Anterior cingulate cortex (tissue), 58 donors: ENCODE measurements at regions not wholly inside any gene's neighbourhood (a gene's known extent, or its start where the extent isn't known, plus 50 kb on each side); places are given as distances from the start of the nearest gene placed in this dataset.

Experiments
- DNase-seq, 58 donors: peaks; one replicate each; lab custom pipeline; 2025; lab: John Stamatoyannopoulos, UW

GRCh38 chr2:196248467-196249094 lies 77.2 kb upstream of the STK17B start:
- DNase-seq = no peak

GRCh38 chr2:196249171-196249570 lies 77.8 kb upstream of the STK17B start:
- DNase-seq = no peak

GRCh38 chr2:196249860-196250259 lies 78.5 kb upstream of the STK17B start:
- DNase-seq = peak in 1 of 58 donors; percentile 8

- no peak for DNase-seq
These were observed 79.8 kb upstream of the STK17B start for GRCh38 chr2:196251132-196251531.

- no peak for DNase-seq
These were observed 81.2 kb upstream of the STK17B start for GRCh38 chr2:196252408-196253115.

GRCh38 chr2:196253116-196253480 lies 81.7 kb upstream of the STK17B start:
- peak in 1 of 58 donors; percentile 5 for DNase-seq

GRCh38 chr2:196256585-196256984 lies 85.2 kb upstream of the STK17B start:
- no peak for DNase-seq

- no peak for DNase-seq
These were observed 85.7 kb upstream of the STK17B start for GRCh38 chr2:196257086-196257485.

GRCh38 chr2:196258407-196258806 lies 87.0 kb upstream of the STK17B start:
- DNase-seq = no peak

GRCh38 chr2:196259507-196260481 lies 88.4 kb upstream of the STK17B start:
- DNase-seq = no peak

GRCh38 chr2:196260546-196260945 lies 89.2 kb upstream of the STK17B start:
- DNase-seq = no peak

GRCh38 chr2:196262606-196263005 lies 91.2 kb upstream of the STK17B start:
- DNase-seq = no peak

GRCh38 chr2:196263181-196263747 lies 91.9 kb upstream of the STK17B start:
- peak in 3 of 58 donors; percentile 2 to 32 (median 3) for DNase-seq

- DNase-seq = no peak
These were observed 95.0 kb upstream of the STK17B start for GRCh38 chr2:196266351-196266750.

- no peak for DNase-seq
These were observed 95.5 kb upstream of the STK17B start for GRCh38 chr2:196266855-196267254.

- DNase-seq = no peak
These were observed 96.6 kb upstream of the STK17B start for GRCh38 chr2:196268025-196268424.

GRCh38 chr2:196268538-196269338 lies 97.4 kb upstream of the STK17B start:
- DNase-seq = peak in 1 of 58 donors; percentile 3

GRCh38 chr2:196271795-196272194 lies 100.4 kb upstream of the STK17B start:
- no peak for DNase-seq

- peak in 6 of 58 donors; percentile 2 to 22 (median 7) for DNase-seq
These were observed 103.0 kb upstream of the STK17B start for GRCh38 chr2:196274387-196274809.
